GM19467 (cell line): ENCODE measurements at regions not wholly inside any gene's neighbourhood (a gene's known extent, or its start where the extent isn't known, plus 50 kb on each side); places are given as distances from the start of the nearest gene placed in this dataset.

Experiments
- ATAC-seq: cut with Tn5 transposase; IDR thresholded peaks from one replicate; pipeline ENCODE4 v1.9.1; 2021; ENCODE audit warnings: mild to moderate bottlenecking, moderate library complexity; ENCODE audit not compliant: unreplicated experiment

DNA sequence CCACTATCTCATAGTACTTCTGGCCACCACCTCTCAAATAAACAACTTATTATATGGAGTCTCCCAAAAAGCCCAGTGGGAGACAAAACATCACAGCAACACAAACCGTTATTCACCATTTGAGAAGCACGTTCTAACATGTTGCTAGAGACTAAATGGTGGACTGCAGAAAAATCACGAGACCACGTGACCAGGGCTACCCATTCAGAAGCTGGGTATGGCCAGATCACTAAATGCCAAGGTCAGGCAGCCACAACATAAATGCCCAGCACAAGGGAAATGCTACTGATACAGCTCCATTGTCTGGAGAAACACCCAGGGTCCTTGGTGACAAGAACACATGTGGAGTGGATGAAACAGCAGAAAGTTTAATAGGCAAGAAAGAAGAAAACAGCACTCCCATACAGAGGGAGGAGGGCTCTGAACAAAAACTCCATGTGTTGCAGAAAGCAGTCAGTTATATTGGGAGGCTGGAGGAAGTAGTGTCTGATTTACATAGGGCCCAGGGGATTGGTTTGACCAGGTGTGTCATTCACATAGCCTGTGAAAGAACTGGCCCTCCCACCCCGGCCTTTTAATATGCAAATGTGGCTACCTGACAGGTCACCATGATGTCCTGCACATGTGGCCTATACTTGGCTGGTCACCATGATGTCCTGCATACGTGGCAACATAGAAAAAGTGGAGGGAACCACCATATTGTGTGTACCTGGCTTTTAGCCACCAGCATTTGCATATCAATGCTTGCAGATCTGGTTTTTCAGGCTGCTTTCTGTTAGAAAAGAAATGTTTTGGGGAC, 97.2 kb downstream of the TRIM36 start:
- no peak for ATAC-seq

DNA sequence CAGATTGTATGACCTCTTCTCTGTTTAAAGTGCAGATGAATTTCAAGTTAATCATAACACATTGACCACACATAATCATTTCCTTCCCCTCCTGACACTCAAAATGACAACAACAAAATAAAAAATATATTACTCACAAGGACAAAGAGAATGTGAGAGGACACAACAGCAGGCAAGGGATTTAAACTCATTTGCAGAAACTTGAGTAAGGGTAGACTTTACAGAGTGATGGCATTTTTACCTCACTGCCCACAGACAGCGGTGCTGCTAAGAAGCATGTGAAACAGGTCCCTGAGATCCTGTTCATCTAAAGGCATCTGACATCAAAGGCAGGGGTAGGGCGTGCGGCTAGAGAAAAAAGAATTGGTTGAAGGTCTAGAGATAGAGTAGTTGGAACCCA, 99.0 kb downstream of the TRIM36 start:
- no peak for ATAC-seq

DNA sequence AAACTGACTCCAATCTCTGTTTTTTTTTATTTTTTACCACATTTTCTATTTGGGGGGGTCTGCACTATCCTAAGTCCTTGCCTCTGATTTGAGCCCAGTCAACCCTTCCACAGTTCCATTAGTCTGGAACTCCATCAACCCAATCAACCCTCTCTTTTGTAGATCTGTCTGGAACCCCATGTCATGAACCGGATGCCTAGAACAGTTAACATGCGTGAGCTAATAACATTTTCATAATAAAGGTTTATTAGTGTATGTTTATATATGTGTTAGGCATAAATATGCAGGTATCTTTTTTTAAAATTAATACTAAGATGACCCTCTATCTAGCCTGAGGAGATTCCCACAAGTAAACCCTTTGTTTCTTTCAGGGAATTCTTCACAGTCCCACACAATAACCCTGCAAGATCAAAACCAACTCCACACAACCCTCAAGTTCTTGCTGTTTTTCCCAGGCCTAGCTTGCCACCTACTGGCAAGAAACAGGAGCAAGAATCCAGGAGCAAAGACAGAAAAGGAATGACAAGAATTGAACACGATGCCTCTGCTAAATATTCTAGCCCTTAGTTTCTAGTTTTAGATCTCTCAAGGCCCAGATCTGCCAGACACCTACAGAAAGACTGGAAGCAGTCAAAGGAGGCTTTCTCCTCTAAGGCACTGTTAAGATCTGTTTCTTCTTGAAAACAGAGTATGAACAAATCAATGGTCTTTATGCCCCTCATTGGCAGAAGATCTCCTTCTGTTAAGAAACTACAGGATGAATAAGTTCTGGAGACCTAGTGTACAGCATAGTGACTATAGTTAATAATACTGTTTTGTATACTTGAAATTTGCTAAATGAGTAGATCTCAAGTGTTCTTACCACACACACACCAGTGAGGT, 100.4 kb downstream of the TRIM36 start:
- ATAC-seq = peak; percentile 24

DNA sequence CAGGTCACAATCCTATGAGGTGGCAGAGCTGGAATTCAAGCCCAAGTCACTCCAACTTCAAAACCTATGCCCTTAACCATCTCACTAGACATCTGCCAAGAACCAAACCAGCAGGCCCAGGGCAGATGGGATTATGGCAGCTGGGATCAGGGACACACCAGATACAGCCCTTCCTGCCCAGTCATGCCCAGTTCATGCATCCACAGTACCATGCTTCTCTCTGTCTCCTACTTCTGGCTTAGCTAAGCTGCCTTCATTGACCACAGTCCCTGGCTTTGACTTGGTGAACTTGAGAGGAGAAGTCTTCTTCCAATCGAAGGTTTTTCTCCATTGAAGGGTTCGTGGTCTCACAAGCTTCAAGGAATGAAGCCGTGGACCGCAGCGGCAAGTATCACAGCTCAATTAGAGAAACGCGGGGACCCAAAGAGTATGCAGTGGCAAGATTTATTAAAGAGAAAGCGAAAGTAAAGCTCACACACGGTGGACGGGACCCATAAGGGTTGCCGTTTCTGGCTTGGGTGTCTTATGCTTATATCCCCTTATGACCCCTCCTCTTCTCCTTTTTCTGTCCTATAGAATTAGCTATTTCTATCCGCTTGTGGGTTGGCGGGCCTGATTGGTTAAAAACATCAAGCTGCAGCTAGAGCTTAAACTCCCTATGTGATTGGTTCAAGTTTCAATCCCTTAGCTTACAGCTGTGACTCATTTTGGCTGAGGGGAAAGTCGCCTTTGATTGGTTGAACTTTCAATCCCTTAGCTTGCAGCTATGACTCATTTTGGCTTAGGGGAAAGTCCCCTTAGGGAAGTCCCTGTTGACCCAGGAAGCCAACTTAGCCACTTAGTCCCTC, 101.2 kb downstream of the TRIM36 start:
- ATAC-seq = peak; percentile 59

DNA sequence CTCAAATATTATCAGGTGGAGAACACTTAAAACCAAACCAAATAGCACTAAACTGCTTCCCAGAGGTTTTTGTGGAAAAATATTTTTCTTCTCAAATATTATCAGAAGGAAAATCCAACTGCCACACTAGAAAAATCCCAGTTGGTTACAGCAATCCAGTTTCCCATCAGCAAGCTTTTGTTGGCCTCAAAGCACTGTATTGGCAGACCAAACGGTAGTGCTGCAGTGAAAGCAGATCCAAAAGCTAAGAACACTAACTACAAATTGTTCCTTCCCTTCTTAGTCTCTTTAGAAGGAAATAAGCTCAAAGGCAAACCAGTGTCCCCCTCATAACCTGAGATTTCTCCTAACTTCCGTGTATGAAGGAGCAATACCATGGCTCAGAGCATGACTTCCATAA, 105.3 kb downstream of the TRIM36 start:
- ATAC-seq = no peak

DNA sequence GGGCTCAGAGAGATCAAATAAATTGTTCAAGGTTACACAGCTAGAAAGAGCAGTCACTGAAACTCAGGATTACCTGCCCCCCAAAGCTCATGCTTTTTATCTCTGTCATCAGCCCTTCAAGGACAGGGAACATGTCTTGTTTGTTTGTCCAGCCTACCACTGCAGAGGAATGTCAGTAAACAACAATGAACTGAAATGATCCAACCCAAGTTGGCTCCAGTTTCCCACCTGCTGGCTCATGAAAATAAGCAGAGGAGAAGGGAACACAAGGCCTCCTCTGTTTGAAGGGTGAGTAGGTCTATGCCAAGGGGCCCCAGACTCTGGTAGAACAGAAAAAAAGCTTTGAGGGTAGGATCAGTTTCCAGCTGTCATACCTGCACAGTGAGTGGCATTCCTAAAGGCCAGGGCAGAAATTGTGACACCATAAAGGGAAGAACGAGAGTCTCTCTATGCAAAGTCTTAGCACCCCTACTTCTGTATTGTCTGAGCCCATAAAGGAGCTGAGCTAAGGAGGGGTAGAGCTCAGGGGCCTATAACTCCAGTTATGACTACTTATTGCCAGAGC, 115.2 kb downstream of the TRIM36 start:
- no peak for ATAC-seq

DNA sequence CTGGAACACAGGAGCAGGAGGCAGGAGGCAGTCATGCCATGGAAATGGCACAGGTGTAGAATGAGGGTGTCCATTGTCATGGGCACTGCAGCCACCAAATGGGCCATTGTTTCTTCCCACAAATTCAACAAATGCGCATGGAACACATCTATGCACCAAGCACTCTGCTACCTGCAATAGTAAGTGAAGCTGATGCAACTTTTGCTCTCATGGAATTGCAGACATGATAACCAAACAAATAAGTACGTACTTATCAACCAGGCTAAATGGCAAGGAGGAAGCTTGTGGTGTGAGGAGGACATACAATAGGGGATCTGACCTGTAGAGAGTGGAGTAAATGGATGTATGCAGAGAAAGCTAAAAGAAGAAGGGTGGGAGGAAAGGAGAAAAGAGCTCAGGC, 116.8 kb downstream of the TRIM36 start:
- ATAC-seq = no peak

DNA sequence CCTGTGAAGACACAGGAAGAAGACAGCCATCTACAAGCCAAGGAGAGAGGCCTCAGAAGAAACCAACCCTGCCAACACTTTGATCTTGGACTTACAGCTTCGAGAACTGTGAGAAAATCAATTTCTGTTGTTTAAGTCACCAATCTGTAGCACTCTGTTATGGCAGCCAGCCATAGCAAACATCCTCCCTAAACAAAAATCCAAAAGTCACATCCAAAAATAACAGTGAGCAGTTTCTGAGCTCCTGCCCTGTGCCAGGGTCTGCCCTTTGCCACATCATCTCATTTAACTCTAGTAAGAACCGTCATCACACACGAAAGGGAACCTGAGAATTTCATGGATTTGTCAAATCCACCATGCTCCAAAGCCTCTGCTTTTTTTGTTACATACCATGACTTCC, 118.8 kb downstream of the TRIM36 start:
- no peak for ATAC-seq

DNA sequence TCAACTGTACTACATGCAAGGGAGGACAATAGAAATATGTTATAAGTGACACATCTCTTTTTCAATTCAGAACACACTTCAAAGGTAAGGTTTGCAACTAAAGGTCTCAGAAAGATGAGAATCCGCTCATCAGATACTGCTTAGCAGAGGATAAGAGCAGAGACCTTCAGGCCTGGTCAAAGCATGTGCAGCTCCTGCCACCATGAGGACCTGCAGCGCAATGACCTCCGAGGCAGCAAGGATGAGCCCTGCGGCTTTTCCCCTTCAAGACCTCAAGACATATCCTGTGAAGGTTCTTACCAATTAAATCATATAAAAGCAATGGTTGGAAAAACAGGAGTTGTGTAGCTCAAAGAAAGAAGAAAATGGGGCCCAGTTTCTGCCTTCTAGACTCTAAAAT, 135.8 kb downstream of the TRIM36 start:
- ATAC-seq = no peak

DNA sequence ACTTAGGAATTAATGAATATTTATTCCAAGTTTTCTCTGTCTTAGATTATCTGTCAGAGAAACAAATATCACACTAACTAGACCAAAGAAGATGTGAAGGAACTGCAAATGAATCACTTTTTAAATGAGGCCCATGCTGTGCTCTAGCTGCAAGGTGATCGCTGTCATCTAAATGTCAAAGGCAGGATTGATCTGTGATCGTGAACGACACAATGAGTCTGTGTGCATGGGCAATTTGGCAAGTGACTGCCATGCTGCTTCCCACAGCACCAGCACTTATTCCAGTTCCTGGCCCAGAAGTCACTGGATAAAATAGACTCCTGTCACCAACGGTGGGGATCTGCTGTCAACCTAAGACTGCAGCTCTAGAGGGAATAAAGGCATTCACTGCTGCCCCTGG, 141.2 kb downstream of the TRIM36 start:
- ATAC-seq = no peak

DNA sequence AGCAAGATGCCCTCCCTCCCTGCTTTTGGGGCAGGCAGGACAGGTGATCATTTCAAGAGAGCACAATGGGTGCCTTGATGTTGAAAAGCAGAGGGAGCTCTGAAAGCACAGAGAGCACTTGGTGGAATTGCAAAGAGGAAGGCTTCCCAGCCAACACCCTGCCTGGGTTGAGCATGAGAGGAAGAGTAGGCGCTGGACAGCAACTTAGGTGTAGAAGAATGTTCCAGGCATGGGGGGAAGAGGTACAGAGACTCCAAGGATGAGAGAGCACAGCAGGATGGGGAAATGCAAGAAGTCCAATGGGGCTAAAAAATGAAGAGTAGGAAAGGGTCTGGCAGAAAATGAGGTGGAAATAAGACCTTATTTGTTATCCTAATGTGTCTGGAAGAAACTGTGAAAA, 144.8 kb downstream of the TRIM36 start:
- ATAC-seq = no peak

DNA sequence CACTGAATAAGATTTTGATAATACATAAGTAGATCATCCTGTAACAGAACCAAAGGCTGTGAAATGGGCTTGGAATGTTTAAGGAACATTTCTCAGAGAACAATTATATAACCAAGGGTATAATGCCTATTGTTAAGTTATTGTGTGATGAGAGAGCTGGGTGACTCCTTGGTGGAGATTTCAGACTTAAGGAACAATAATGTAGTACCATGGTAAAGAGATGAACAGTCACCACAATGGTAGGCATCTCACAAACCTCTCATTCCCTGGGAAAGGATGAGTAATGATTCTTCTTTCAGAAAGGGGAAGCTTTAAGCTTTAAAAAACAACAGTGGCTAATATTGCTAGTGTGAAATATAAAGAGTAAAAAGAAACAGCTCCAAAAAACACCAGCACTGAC, 147.4 kb downstream of the TRIM36 start:
- ATAC-seq = no peak

DNA sequence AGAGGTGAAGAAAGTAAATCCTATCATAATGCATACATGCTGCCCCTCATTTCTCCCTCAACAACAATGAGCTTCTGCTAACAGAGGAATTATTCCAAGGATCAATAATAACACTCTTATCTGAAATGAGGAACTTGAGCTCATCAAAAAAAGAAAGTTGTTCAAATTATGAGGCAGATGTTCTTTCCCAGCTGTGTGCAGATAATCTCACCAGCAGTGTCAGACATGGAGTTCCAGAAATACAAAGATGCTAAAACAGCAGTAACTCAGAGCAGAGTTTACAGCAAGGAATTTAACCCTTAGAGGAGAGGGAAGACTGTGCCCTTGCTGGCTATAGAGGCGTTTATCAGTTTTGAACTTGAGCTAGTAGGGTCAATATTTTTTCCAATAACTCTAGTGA, 153.1 kb downstream of the TRIM36 start:
- no peak for ATAC-seq

DNA sequence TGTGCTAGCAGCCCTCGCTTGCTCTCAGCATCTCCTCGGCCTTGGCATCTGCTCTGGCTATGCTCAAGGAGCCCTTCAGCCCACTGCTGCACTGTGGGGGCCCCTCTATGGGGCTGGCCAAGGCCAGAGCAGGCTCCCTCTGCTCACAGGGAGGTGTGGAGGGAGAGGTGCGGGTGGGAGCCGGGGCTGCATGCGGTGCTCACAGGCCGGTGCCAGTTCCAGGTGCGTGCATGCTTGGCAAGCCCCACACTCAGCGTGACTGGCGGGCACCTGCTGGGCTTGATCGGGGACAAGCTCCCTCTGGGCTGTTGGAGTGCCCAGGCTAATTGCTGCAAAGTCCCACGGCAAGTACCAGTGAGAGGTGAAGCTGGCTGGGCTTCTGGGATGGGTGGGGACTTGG, 170.5 kb downstream of the TRIM36 start:
- ATAC-seq = no peak

DNA sequence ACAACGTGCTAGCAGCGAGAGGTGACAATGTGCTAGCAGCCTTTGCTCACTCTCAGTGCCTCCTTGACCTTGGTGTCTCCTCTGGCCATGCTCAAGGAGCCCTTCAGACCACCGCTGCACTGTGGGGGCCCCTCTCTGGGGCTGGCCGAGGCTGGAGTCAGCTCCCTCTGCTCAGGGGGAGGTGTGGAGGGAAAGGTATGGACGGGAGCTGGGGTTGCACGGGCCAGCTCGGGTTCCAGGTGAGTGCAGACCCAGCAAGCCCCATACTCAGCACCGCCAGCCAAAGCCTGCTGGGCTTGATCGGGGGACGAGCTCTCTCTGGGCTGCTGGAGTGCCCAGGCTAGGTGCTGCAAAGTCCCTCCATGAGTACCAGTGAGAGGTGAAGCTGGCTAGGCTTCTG, 180.2 kb downstream of the TRIM36 start:
- no peak for ATAC-seq

DNA sequence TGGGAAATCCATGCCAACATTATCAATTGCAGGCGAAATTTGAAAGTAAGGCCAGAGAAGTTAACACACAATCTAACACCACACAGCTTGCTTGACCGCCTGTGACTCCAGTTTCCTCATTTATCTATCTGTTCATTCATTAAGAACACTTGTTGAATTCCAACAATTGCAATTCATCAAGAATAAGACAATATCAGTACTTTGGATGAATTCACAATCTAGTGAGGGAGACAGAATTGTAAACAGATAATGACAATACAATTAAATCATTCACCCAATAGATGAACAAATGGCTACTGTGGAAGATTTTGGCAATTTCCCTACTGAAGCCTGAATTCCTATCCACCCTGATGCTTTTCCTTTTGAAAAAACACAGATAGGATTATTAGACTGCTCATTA, 181.6 kb downstream of the TRIM36 start:
- no peak for ATAC-seq

DNA sequence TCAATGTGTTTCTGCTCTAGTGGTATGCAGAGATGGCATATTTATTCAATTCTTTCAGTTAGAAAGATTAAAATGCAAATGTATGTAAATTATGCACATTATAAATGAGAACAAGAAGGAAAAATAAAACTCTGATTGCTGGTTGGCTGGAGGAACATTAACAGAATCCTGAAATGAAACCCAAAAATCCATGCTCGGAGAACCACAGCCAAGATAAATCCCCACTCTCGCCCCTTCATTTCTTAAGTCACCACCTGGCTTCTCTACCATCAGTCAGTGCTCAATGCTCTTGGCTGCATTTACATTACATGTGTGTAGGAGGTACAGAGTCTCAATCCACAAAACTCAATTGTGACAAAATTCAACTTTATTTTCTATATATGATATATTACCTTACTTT, 184.9 kb downstream of the TRIM36 start:
- ATAC-seq = no peak

DNA sequence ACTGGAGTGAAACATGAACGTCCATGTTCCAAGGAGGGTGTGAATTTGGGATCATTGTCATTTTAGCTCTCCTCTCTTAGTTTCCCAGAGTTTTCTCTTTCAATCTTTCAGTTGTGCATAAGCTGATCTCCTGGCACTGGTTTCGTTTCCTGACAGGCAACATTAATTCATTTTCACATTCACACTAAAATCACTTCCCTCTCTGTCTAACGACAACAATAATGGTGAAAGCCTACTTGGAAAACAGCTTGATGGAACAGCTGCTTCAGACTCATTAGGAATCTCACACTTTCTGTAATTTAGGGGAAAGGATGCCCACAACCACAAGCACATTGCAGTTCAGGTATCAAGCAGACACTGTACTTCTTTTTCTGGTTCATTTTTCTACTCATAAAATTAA, 188.6 kb downstream of the TRIM36 start:
- ATAC-seq = no peak

DNA sequence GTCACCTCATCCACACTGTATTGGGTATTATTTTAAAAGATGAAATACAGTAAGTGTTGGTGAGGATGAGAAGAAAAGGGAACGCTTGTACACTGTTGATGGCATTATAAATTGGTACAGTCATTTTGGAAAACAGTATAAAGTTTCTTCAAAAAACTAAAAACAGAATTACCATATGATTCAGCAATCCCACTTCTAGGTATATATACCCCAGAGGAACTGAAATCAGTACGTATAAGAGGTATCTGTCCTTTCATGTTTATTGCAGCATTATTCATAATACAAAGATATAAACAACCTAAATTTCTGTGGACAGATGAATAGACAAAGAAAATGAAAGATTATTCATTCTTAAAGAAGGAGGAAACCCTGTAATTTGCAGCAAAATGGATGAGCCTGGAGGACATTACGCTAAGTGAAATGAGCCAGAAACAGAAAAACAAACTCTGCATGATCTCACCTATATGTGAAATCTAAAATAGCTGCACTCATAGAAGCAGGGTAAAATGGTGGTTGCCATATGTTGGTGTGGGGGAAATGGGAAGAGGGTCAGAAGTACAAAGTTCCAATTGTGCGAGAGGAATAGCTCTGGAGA, 191.6 kb downstream of the TRIM36 start:
- ATAC-seq = no peak

DNA sequence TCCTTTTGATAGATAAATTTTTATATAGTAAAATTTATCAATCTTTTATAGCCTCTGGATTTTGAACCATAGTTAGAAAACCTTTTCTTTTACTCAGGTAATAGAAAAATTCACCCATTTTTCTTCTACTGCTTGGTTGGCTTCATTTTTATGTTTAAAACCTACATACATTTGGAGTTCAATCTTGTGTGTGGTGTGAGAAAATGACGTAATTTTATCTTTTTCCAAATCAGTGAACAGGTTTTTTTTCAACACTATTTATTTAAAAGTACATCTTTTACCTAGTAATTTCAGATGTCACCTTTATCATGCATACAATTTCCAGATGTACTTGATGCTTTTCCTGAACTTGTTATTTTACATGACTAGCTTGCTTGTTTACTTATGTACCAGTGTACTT, 200.2 kb downstream of the TRIM36 start:
- no peak for ATAC-seq

DNA sequence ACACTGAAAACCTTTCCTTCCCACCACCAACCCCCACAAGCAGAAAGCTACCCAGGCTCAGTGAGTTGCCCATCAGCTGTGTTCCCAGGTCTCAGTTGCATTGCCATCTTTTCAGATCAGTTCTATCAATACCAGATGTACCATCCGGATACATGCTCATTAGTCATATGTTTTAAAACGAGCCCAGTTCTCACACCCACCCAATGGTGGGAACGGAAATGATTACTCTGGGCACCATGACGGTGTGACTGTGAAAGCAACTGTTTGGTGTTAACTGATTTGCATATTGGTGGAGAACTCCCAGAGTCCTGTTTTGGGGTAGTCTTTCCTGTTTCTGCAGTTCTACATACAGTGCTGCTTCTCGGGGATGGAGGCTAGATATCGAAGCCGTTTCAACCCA, 212.3 kb downstream of the TRIM36 start:
- peak; percentile 57 for ATAC-seq
